Skeletal muscle cell (primary cell): ENCODE measurements at regions not wholly inside any gene's neighbourhood (a gene's known extent, or its start where the extent isn't known, plus 50 kb on each side); places are given as distances from the start of the nearest gene placed in this dataset.

ENCODE experiments used
- DNase-seq: peaks from one replicate; pipeline ENCODE4 v3.0.0-alpha.2; 2010; ENCODE audit warnings: low read depth
- H3K4me3 ChIP-seq: 2 replicates; pipeline ENCODE4 v1.5.1; 2011; ENCODE audit warnings: low read depth, mild to moderate bottlenecking, control low read depth, low read length, moderate library complexity

GRCh38 chr15:79230766-79231165 is 51.8 kb upstream of the ANKRD34C start:
- no peak overlapping the region for H3K4me3 ChIP-seq
- no peak for DNase-seq

GRCh38 chr15:79222808-79223207 is 59.7 kb upstream of the ANKRD34C start:
- no peak overlapping the region for H3K4me3 ChIP-seq
- DNase-seq: no peak

- H3K4me3 ChIP-seq: no peak overlapping the region
- DNase-seq: no peak
Observed at GRCh38 chr15:79221696-79222095, 60.8 kb upstream of the ANKRD34C start.

GRCh38 chr15:79219393-79220056 is 63.0 kb upstream of the ANKRD34C start:
- no peak for DNase-seq
- no peak overlapping the region for H3K4me3 ChIP-seq

GRCh38 chr15:79218588-79219200 is 63.8 kb upstream of the ANKRD34C start:
- H3K4me3 ChIP-seq: no peak overlapping the region
- no peak for DNase-seq

GRCh38 chr15:79213650-79214049 is 68.9 kb upstream of the ANKRD34C start:
- no peak for DNase-seq
- H3K4me3 ChIP-seq: no peak overlapping the region

- H3K4me3 ChIP-seq: no peak overlapping the region
- DNase-seq: no peak
Observed at GRCh38 chr15:79212589-79213157, 69.8 kb upstream of the ANKRD34C start.

GRCh38 chr15:79211481-79211880 is 71.0 kb upstream of the ANKRD34C start:
- no peak for DNase-seq
- H3K4me3 ChIP-seq: no peak overlapping the region

- no peak overlapping the region for H3K4me3 ChIP-seq
- no peak for DNase-seq
Observed at GRCh38 chr15:79209690-79210089, 72.8 kb upstream of the ANKRD34C start.

- H3K4me3 ChIP-seq: no peak overlapping the region
- no peak for DNase-seq
Observed at GRCh38 chr15:79209116-79209515, 73.4 kb upstream of the ANKRD34C start.

- H3K4me3 ChIP-seq: no peak overlapping the region
- no peak for DNase-seq
Observed at GRCh38 chr15:79208179-79208578, 74.3 kb upstream of the ANKRD34C start.

GRCh38 chr15:79206940-79207339 is 75.6 kb upstream of the ANKRD34C start:
- no peak overlapping the region for H3K4me3 ChIP-seq
- no peak for DNase-seq

- no peak for DNase-seq
Observed at GRCh38 chr15:79204886-79205675, 77.4 kb upstream of the ANKRD34C start.

GRCh38 chr15:79198461-79198860 is 84.1 kb upstream of the ANKRD34C start:
- H3K4me3 ChIP-seq: no peak overlapping the region
- no peak for DNase-seq

More at GRCh38 chr15:79204886-79205675, 77.4 kb upstream of the ANKRD34C start:
- H3K4me3 ChIP-seq: no peak overlapping the region

GRCh38 chr15:79197285-79197684 is 85.2 kb upstream of the ANKRD34C start:
- no peak for DNase-seq
- H3K4me3 ChIP-seq: no peak overlapping the region

GRCh38 chr15:79195802-79196201 is 86.7 kb upstream of the ANKRD34C start:
- DNase-seq: no peak
- no peak overlapping the region for H3K4me3 ChIP-seq

- no peak for DNase-seq
- no peak overlapping the region for H3K4me3 ChIP-seq
Observed at GRCh38 chr15:79195239-79195638, 87.3 kb upstream of the ANKRD34C start.

- DNase-seq: no peak
- H3K4me3 ChIP-seq: no peak overlapping the region
Observed at GRCh38 chr15:79194386-79194785, 88.1 kb upstream of the ANKRD34C start.

- no peak for DNase-seq
- no peak overlapping the region for H3K4me3 ChIP-seq
Observed at GRCh38 chr15:79193549-79193948, 89.0 kb upstream of the ANKRD34C start.

- no peak overlapping the region for H3K4me3 ChIP-seq
- no peak for DNase-seq
Observed at GRCh38 chr15:79193103-79193502, 89.4 kb upstream of the ANKRD34C start.
